22Rv1 (cell line): ENCODE measurements at regions not wholly inside any gene's neighbourhood (a gene's known extent, or its start where the extent isn't known, plus 50 kb on each side); places are given as distances from the start of the nearest gene placed in this dataset.

Experiments
- H3K27ac ChIP-seq: fragments of 450-650 bp; 2 replicates; pipeline ENCODE4 v1.5.1; 2017
- ZFX ChIP-seq: fragments of 450-650 bp; IDR thresholded peaks from 2 replicates; pipeline ENCODE4 v1.6.1; 2017; ENCODE audit warnings: antibody characterized with exemption, borderline replicate concordance
- TF ChIP-seq, protein P1 (sequence below): fragments of 450-650 bp; IDR thresholded peaks from 2 replicates; pipeline ENCODE4 v1.5.1; 2017; ENCODE audit warnings: mild to moderate bottlenecking

- TF ChIP-seq ZFX = no peak
- TF ChIP-seq, protein P1, sequence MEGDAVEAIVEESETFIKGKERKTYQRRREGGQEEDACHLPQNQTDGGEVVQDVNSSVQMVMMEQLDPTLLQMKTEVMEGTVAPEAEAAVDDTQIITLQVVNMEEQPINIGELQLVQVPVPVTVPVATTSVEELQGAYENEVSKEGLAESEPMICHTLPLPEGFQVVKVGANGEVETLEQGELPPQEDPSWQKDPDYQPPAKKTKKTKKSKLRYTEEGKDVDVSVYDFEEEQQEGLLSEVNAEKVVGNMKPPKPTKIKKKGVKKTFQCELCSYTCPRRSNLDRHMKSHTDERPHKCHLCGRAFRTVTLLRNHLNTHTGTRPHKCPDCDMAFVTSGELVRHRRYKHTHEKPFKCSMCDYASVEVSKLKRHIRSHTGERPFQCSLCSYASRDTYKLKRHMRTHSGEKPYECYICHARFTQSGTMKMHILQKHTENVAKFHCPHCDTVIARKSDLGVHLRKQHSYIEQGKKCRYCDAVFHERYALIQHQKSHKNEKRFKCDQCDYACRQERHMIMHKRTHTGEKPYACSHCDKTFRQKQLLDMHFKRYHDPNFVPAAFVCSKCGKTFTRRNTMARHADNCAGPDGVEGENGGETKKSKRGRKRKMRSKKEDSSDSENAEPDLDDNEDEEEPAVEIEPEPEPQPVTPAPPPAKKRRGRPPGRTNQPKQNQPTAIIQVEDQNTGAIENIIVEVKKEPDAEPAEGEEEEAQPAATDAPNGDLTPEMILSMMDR = no peak
- H3K27ac ChIP-seq = no peak overlapping the region
Measured at GRCh38 chr16:9441012-9441411, 349.6 kb downstream of the HAPSTR1 start.

- no peak overlapping the region for H3K27ac ChIP-seq
- TF ChIP-seq ZFX = no peak
- TF ChIP-seq, protein P1 = no peak
Measured at GRCh38 chr16:9443864-9444263, 352.4 kb downstream of the HAPSTR1 start.

DNA sequence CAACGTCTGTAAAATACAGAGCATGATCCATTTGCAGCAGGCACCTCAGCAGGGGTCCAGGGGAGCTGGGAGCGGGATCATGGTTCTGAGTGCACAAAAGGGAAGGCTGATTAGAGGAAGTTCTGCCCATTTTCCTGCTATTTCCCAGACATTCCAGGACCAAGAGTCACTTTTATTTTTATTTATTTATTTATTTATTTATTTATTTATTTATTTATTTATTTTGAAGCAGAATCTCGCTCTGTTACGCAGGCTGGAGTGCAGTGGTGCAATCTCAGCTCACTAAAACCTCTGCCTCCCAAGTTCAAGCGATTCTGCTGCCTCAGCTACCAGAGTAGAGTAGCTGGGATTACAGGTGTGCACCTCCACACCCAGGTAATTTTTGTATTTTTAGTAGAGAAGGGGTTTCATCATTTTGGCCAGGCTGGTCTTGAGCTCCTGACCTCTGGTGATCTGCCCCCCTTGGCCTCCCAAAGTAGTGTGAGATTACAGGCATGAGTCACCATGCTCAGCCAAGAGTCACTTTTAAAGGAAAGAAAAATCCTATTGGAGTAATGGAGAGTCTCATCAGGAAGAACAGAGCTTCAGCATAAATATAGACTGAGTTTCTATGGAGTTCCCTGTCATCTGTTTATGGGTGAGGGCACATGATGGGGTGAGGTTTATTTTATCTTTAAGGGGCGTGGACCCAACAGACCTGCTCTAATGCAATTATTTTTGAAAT, 355.2 kb downstream of the HAPSTR1 start:
- no peak overlapping the region for H3K27ac ChIP-seq
- TF ChIP-seq, protein P1 = no peak
- no peak for TF ChIP-seq ZFX

DNA sequence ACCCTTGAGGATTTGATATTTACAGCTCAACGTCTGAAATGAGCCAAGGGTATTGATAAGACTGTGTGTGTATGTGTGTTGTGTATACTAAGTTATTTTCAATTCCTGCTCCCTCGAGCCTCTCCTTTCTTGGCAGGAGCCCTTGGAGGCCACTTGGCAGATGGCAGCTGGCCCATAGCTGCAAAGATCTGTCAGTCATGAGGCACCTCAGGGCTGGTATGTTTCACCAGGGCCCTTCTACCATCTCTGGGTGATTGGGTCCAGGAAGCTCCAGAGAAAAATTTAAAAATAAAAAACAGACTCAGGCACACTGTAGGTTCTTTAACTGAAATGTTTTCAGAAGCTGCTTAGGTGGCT, 355.7 kb downstream of the HAPSTR1 start:
- no peak overlapping the region for H3K27ac ChIP-seq
- TF ChIP-seq, protein P1 = no peak
- no peak for TF ChIP-seq ZFX

DNA sequence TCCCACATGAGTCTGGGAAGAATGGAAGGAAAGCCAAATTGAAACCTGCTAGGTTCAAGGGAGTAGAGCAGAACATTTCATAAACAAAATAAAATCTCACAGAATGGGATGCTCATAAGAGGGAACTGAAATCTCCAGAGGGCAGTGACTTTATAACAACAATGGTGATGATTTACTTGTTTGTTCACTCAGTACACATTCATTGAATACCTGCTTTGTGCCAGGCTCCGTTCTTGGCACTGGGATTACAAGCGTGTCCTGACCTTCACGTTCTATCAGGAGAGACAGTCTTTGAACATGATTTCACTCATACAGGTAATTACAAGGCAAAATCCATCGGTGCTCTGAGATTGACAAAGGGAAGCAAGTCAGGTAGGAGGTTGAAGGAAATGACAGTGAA, 356.3 kb downstream of the HAPSTR1 start:
- no peak overlapping the region for H3K27ac ChIP-seq
- TF ChIP-seq ZFX = no peak

- no peak for TF ChIP-seq ZFX
- TF ChIP-seq, protein P1 = no peak
- no peak overlapping the region for H3K27ac ChIP-seq
Measured at GRCh38 chr16:9449597-9449996, 358.2 kb downstream of the HAPSTR1 start.

- H3K27ac ChIP-seq = no peak overlapping the region
- TF ChIP-seq ZFX = no peak
Measured at GRCh38 chr16:9457215-9457614, 365.8 kb downstream of the HAPSTR1 start.

- no peak overlapping the region for H3K27ac ChIP-seq
- TF ChIP-seq ZFX = no peak
- TF ChIP-seq, protein P1 = no peak
Measured at GRCh38 chr16:9458816-9459215, 367.4 kb downstream of the HAPSTR1 start.
